Stomach (tissue), 4 donors: ENCODE measurements at regions not wholly inside any gene's neighbourhood (a gene's known extent, or its start where the extent isn't known, plus 50 kb on each side); places are given as distances from the start of the nearest gene placed in this dataset.

Source experiments
- POLR2A ChIP-seq, 4 donors: fragments of 450-650 bp; IDR thresholded peaks; one replicate each; pipeline ENCODE4 v1.6.1; 2016; ENCODE audit warnings: antibody characterized with exemption in 4 of 4, control low read depth in 2 of 4, mild to moderate bottlenecking in 1 of 4, moderate library complexity in 1 of 4
- POLR2AphosphoS5 ChIP-seq, 3 donors: sonication (generic); formaldehyde crosslinking; IDR thresholded peaks; one replicate each; pipeline ENCODE4 v1.6.1; 2016; ENCODE audit warnings: antibody characterized with exemption in 3 of 3
- TF ChIP-seq, protein P1 (sequence below), 7 experiments: fragments of 450-650 bp in 4 of 7; fragments of 200-600 bp in 3 of 7; sonication (generic) in 3 of 7; IDR thresholded peaks; one replicate each; pipeline ENCODE4 v1.5.1; 2016 to 2019; ENCODE audit warnings: antibody characterized with exemption in 7 of 7, control low read depth in 2 of 7, mild to moderate bottlenecking in 1 of 7

DNA sequence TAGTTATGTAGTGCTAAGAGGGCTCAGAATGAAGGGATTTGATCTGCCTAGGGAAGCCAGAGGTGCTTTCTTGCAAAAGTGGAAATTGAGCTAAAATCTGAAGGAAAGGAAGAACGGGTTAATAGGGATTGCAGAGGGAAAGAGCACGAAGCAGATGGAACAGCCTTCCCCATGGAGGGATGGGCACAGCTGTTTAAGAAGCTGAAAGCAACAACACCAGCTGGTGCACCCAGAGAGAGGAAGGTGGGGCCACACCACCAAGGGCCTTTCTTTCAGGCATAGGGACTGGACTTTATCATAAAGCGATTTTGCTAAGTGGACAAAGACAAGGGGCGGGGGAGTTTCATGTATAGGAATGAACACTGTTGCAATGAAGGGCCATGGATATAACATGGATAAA, 65.8 kb upstream of the SNRPB2 start:
- TF ChIP-seq, protein P1, sequence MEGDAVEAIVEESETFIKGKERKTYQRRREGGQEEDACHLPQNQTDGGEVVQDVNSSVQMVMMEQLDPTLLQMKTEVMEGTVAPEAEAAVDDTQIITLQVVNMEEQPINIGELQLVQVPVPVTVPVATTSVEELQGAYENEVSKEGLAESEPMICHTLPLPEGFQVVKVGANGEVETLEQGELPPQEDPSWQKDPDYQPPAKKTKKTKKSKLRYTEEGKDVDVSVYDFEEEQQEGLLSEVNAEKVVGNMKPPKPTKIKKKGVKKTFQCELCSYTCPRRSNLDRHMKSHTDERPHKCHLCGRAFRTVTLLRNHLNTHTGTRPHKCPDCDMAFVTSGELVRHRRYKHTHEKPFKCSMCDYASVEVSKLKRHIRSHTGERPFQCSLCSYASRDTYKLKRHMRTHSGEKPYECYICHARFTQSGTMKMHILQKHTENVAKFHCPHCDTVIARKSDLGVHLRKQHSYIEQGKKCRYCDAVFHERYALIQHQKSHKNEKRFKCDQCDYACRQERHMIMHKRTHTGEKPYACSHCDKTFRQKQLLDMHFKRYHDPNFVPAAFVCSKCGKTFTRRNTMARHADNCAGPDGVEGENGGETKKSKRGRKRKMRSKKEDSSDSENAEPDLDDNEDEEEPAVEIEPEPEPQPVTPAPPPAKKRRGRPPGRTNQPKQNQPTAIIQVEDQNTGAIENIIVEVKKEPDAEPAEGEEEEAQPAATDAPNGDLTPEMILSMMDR (IDR thresholded peaks at IDR 0.05), result no peak
- TF ChIP-seq POLR2AphosphoS5 (IDR thresholded peaks at IDR 0.05), result no peak
- TF ChIP-seq POLR2A (IDR thresholded peaks at IDR 0.05), result no peak
